ENCODE measurements at regions not wholly inside any gene's neighbourhood (a gene's known extent, or its start where the extent isn't known, plus 50 kb on each side); places are given as distances from the start of the nearest gene placed in this dataset.

DNA sequence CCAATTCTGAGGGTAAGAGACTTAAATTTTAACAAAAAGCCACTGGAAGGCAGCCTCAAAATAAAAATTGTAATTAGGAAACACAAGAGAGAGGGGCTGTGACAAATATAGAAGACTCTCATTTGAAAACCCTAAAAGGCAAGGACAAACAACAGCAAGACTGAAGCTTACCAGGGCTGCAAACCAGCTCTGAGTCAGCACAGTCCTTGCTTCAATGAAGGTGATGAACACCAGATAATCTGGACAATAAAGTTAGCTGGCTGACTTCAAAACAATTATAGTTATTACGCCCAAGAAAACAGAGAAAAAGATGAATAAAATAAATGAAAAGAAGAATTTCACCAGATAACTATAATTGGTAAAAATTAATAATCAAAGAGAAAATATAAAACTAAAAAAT is 149.3 kb upstream of the NSMCE3 start:
- no peak for TF ChIP-seq YY1 (IDR thresholded peaks at IDR 0.05; ENCODE audit: insufficient read depth, insufficient read length)
- no peak for TF ChIP-seq ZNF274 (IDR thresholded peaks at IDR 0.05; ENCODE audit: low read depth, low read length)
- TF ChIP-seq SUZ12 (IDR thresholded peaks at IDR 0.05; ENCODE audit: extremely low read depth, insufficient read depth, insufficient read length) = no peak

Data from NT2/D1 (cell line).